ENCODE measurements at regions not wholly inside any gene's neighbourhood (a gene's known extent, or its start where the extent isn't known, plus 50 kb on each side); places are given as distances from the start of the nearest gene placed in this dataset.
A peak's percentile ranks its signal among the peaks of the same experiment; 100 is the strongest.
"Not testable (repeated sequence)": the region's sequence is repeated elsewhere in the genome, so short reads cannot be mapped to it uniquely, and the experiment has no call there.

DNA sequence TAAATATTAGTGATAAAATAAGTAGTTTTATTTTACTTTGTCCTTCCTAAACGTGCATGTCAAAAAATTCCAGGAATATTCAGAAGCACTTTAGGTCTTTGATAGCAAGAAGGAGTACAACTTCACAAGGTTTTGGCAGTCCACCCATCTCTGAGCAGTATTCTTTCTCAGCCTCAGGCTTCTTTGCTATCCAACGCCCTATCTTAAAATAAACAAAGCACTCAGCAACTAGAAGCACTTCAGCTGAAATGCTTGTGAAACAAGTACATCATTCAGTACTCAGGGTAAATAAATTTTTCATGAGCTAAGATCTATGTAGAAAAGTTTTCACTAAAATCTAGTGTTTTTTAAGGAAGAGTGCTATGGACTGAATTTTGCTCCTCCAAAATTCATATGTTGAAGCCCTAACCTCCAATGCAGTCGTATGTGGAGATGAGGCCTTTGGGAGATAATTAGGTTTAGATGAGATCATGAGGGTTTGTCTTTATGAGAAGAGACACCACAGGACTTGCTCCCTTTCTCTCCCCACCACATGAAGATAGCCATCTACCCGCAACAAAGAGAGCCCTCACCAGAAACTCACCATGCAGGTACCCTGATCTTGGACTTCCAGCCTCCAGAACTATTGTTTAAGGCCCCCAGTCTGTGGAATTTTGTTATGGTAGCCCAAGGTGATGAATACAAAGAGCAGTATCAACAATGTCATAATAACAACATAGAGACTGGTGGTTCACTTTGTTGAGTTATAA is 539.1 kb downstream of the TFAP2A start:
- Mint-ChIP-seq H3K36me3 (ENCODE audit: low read depth) (no peaks in the 10 kb centered on the region), H3K9me3 (ENCODE audit: low read depth) (peaks cover 18% of the 10 kb centered on the region), H3K4me3 (no peak overlapping the region), H3K27ac (no peak overlapping the region), H3K27me3 (no peaks in the 10 kb centered on the region), H3K4me1 (no peaks in the 10 kb centered on the region)
- DNase-seq (no peak), ATAC-seq (no peak)
- ChIA-PET POLR2A (no interaction called here), CTCF (interaction anchor here (0.6 to 0.8 kb wide), 2 partner anchors 20 to 335 kb away, joined by 3 read pairs; no protein-coding TSS in a partner anchor)
- intact Hi-C loops (cut with DNase I, micrococcal nuclease), result no loop called here

DNA sequence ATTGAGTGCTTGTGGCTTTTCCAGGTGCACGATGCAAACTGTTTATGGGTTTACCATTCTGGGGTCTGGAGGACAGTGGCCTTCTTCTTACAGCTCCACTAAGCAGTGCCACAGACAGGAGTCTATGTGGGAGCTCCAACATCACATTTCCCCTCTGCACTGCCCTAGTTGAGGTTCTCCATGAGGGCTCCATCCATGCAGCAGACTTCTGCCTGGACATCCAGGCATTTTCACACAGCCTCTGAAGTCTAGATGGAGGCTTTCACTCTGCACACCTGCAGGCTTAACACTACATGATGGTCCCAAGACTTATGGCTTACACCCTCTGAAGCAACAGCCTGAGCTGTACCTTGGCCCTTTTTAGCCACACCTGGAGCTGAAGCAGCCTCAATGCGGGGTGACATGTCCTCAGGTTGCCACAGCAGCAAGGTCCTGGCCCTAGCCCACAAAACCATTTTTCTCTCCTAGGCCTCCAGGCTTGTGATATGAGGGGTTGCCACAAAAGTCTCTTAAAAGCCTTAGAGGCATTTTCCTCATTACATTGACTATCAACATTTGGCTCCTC is 552.2 kb downstream of the TFAP2A start:
- H3K4me1 Mint-ChIP-seq, result no peaks in the 10 kb centered on the region
- H3K36me3 Mint-ChIP-seq (ENCODE audit: low read depth), result no peaks in the 10 kb centered on the region
- DNase-seq (no peak), ATAC-seq (no peak)
- no peaks in the 10 kb centered on the region for H3K27me3 Mint-ChIP-seq
- H3K27ac Mint-ChIP-seq, result no peak overlapping the region
- intact Hi-C loops (cut with DNase I, micrococcal nuclease), result no loop called here
- H3K9me3 Mint-ChIP-seq (ENCODE audit: low read depth), result peaks cover 29% of the 10 kb centered on the region
- H3K4me3 Mint-ChIP-seq, result no peak overlapping the region
- ChIA-PET CTCF (no interaction called here), POLR2A (no interaction called here)

DNA sequence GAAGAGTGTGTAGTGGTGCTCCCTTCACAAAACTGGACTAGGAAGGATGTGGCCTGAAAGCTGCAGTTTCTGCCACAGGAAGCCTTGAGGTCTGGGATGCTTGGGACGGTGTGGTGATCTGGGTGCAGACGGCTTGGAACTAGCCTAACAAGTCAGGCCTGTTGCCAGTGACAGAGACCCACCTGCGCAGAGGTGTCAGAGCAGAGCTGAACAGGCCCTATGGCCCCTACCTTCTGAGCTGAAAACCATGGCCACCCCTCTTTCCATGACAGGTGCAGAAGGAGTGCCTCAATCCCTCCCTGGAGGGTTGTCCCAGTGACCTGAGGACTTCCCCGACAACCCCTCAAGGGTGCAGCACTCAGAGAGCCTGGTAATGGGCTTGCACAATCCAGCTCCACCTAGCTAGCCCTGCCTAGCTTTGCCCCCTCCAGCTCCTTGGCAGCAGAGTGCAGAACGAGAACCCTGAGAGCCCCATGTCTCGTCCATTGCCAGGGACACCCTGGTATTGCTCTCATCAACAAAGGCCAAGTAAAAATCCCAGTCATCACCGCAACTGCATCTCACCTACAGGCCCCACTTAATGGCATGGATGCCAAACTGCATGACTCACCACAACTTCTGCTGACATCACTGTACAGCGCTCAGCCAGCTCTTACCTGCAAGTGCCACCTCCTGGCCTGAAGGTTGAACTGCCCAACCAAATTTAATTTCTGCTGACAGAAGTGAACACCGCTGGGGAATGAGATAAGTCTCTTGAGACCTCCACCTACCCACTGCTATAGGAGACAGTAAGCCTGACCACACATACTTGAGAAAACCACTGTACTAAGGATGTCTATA is 563.1 kb downstream of the TFAP2A start:
- intact Hi-C loops (cut with DNase I, micrococcal nuclease), result no loop called here
- ATAC-seq (no peak), DNase-seq (peak; percentile 12)
- CTCF ChIA-PET, result interaction anchor here (0.7 kb wide), 1 partner anchor 311 kb away, joined by 3 read pairs; no protein-coding TSS in a partner anchor
- Mint-ChIP-seq H3K36me3 (ENCODE audit: low read depth) (peaks cover 3% of the 10 kb centered on the region), H3K27ac (no peak overlapping the region), H3K4me1 (no peaks in the 10 kb centered on the region), H3K4me3 (no peak overlapping the region), H3K27me3 (no peaks in the 10 kb centered on the region), H3K9me3 (ENCODE audit: low read depth) (peaks cover 42% of the 10 kb centered on the region)
- POLR2A ChIA-PET, result no interaction called here

DNA sequence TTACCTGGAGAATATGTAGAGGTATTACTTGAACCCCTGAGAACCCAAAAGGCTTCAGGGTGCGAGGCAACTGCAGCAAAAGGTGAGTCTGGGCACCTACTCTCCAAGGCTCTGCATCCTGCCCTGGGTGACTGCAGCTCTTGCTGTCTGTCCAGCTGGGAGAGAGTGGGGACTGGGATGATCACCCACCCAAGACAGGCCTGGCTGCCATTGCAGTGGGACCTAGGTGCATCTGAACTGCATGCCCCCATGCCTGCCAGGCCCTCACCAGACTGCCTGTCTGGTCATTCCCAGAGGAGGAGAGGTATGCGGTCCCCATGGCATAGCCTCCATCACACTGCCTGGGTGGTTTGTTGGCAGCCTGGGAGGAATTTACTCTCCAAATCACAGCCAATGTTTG is 563.9 kb downstream of the TFAP2A start:
- H3K27ac Mint-ChIP-seq, result no peak overlapping the region
- H3K27me3 Mint-ChIP-seq, result no peaks in the 10 kb centered on the region
- ChIA-PET POLR2A (no interaction called here), CTCF (interaction anchor here (0.6 kb wide), 1 partner anchor 188 kb away, joined by 3 read pairs; no protein-coding TSS in a partner anchor)
- H3K36me3 Mint-ChIP-seq (ENCODE audit: low read depth), result peaks cover 3% of the 10 kb centered on the region
- DNase-seq (no peak), ATAC-seq (no peak)
- intact Hi-C loops (cut with DNase I, micrococcal nuclease), result no loop called here
- H3K4me3 Mint-ChIP-seq, result no peak overlapping the region
- peaks cover 46% of the 10 kb centered on the region for H3K9me3 Mint-ChIP-seq (ENCODE audit: low read depth)
- H3K4me1 Mint-ChIP-seq, result no peaks in the 10 kb centered on the region

DNA sequence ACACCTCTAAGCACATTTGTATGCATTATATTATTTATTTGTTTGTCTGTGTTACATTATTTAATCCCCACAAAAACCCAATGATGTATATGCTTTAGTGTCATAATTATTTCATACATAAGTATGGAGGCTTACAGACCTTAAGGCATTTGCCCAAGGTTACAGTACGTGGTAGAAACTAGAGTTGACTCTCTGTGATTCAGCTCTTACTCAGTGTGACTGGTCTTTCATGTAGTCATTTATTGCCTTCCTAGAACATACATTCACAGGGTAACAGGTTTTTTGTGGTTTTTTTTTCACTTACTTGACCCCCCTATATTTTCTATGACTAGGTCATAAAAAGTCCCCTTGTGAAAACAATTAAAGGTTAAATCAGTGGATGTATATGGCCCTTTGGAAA is 566.8 kb downstream of the TFAP2A start:
- ATAC-seq (peak; percentile 74), DNase-seq (no peak)
- CTCF ChIA-PET, result no interaction called here
- Mint-ChIP-seq H3K4me3 (no peak overlapping the region), H3K27ac (no peak overlapping the region), H3K27me3 (no peaks in the 10 kb centered on the region), H3K4me1 (no peaks in the 10 kb centered on the region), H3K36me3 (ENCODE audit: low read depth) (peaks cover 3% of the 10 kb centered on the region), H3K9me3 (ENCODE audit: low read depth) (peaks cover 29% of the 10 kb centered on the region)
- intact Hi-C loops (cut with DNase I, micrococcal nuclease), result no loop called here
- POLR2A ChIA-PET, result interaction anchor here (0.5 kb wide), 1 partner anchor 782 kb away, joined by 3 read pairs; no protein-coding TSS in a partner anchor

DNA sequence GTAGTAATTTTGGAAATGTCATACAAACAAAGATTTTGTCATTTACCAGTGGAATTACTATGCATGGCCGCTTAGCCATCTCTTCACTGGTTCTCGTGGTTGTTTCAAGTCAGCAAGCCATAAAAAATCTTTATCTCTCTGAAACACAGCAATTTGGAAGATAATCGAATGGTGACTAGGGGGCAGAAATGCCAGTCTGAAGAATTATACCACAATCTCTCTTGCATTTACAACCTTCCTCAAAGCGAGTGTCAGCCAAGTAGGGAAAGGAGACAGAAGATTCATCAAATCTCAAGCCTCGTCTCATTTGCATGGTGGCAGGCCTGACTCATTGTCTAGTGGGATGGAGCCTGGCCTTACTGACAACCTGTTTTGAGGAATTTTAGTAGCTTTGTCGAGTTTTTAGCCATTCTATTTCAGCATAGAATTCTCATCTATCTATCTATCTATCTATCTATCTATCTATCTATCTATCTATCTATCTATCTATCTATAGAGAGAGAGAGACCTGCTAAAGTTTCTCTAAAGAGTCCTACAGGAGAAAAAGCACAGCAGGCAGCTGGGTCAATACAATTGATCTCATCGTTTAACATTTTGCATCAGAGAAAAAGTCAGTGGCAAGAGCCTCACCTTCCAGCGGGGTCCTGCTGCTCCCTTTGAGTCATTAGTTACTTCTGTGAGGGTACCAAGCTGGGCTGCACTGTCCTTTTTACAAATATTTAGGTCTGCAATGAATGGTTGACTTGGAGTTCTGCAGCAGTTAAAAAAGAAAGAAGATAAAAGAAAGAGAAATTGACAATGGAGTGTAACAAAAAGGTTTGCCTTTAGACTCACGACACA is 572.8 kb downstream of the TFAP2A start:
- Mint-ChIP-seq H3K36me3 (ENCODE audit: low read depth) (no peaks in the 10 kb centered on the region), H3K27me3 (no peaks in the 10 kb centered on the region), H3K4me3 (no peak overlapping the region), H3K9me3 (ENCODE audit: low read depth) (peaks cover 11% of the 10 kb centered on the region), H3K4me1 (no peaks in the 10 kb centered on the region), H3K27ac (no peak overlapping the region)
- intact Hi-C loops (cut with DNase I, micrococcal nuclease), result no loop called here
- ChIA-PET CTCF (no interaction called here), POLR2A (no interaction called here)
- DNase-seq (no peak), ATAC-seq (no peak)

DNA sequence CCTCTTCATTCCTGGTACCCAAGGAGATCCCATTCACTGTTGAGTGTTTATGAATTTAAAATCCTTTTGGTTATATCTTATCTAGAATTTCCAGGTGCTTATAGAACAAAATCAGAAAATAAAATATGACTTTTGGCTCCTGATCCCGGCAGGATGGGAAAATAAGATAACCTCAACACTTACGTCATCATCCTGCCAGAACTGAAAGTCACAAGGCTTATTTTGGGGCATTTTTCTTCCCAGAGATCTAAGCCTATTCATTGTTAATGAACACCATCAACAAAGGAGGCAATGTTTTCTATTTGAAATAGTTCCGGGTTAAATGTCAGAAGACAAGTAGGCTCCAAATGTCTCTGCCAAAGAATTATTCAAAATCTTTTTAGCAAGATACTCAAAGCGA is 580.6 kb downstream of the TFAP2A start:
- Mint-ChIP-seq H3K27ac (no peak overlapping the region), H3K9me3 (ENCODE audit: low read depth) (peaks cover 5% of the 10 kb centered on the region), H3K4me3 (no peak overlapping the region), H3K4me1 (no peaks in the 10 kb centered on the region), H3K27me3 (no peaks in the 10 kb centered on the region), H3K36me3 (ENCODE audit: low read depth) (no peaks in the 10 kb centered on the region)
- ChIA-PET POLR2A (no interaction called here), CTCF (no interaction called here)
- ATAC-seq (no peak), DNase-seq (no peak)
- intact Hi-C loops (cut with DNase I, micrococcal nuclease), result no loop called here

DNA sequence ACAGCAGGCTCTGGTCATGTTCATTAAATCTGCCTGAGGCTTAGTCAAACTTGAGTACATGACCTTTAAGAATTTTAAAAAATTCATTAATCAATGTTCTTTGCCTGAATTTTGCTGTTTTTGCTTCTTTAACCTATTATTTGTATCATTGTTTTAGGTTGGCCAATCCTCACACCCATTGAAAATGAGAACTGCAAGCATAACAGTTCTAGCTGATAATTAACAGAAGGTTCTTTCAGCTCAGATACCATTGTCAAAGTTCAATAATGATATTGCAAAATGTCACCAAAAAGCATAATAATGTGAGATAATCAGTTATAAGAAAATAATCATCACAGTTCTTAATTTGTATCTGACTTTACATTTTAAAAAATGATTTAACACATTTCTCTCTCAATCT is 583.1 kb downstream of the TFAP2A start:
- Mint-ChIP-seq H3K4me3 (no peak overlapping the region), H3K27ac (no peak overlapping the region), H3K9me3 (ENCODE audit: low read depth) (peaks cover 2% of the 10 kb centered on the region), H3K36me3 (ENCODE audit: low read depth) (no peaks in the 10 kb centered on the region), H3K27me3 (no peaks in the 10 kb centered on the region), H3K4me1 (no peaks in the 10 kb centered on the region)
- ChIA-PET CTCF (no interaction called here), POLR2A (no interaction called here)
- ATAC-seq (no peak), DNase-seq (no peak)
- intact Hi-C loops (cut with DNase I, micrococcal nuclease), result no loop called here

DNA sequence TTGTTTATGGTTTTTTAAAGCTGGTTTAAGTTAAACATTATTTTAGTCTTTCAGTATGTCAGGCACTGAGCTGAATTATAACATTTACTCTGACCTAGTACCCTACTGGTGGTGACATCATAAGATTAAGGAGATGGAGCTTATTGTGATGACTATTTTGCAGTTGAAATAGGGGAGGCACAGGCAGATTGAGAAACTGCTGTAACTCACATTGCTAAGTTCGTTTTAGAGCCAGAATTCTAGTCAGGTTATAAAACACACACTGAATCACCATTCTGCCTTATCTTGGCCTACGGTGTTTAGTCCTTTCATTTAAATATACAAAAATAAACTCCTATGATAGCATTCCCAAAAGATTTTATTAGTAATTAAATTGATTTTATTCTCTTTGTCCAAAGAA is 584.1 kb downstream of the TFAP2A start:
- H3K27ac Mint-ChIP-seq, result no peak overlapping the region
- no peaks in the 10 kb centered on the region for H3K36me3 Mint-ChIP-seq (ENCODE audit: low read depth)

DNA sequence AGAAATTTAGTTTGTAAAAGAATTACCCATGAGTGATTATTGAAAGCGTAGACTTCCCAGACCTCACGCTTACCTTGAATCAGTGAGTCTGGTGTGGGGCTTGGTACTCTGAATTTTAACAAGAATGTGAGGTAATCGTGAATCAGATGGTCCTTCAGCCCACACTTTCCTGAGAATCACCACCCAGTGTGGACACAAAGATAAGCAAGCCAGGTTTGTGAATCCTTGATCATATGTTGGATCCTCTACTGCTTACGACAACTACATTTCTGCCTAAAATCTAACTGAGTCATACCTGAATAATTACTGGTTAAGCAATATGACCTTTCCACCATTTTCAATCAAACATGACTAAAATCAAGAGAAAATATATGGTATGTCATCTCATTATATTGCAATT is 589.3 kb downstream of the TFAP2A start:
- DNase-seq (no peak), ATAC-seq (no peak)
- Mint-ChIP-seq H3K27me3 (no peaks in the 10 kb centered on the region), H3K4me3 (no peak overlapping the region), H3K36me3 (ENCODE audit: low read depth) (no peaks in the 10 kb centered on the region), H3K27ac (no peak overlapping the region), H3K4me1 (no peaks in the 10 kb centered on the region), H3K9me3 (ENCODE audit: low read depth) (no peaks in the 10 kb centered on the region)
- POLR2A ChIA-PET, result no interaction called here
- intact Hi-C loops (cut with DNase I, micrococcal nuclease), result no loop called here
- CTCF ChIA-PET, result no interaction called here

More for the DNA sequence above, 584.1 kb downstream of the TFAP2A start:
- intact Hi-C loops (cut with DNase I, micrococcal nuclease), result no loop called here
- DNase-seq (no peak), ATAC-seq (no peak)
- H3K27me3 Mint-ChIP-seq, result no peaks in the 10 kb centered on the region
- H3K4me3 Mint-ChIP-seq, result no peak overlapping the region
- CTCF ChIA-PET, result no interaction called here
- H3K9me3 Mint-ChIP-seq (ENCODE audit: low read depth), result no peaks in the 10 kb centered on the region
- no peaks in the 10 kb centered on the region for H3K4me1 Mint-ChIP-seq
- POLR2A ChIA-PET, result no interaction called here

DNA sequence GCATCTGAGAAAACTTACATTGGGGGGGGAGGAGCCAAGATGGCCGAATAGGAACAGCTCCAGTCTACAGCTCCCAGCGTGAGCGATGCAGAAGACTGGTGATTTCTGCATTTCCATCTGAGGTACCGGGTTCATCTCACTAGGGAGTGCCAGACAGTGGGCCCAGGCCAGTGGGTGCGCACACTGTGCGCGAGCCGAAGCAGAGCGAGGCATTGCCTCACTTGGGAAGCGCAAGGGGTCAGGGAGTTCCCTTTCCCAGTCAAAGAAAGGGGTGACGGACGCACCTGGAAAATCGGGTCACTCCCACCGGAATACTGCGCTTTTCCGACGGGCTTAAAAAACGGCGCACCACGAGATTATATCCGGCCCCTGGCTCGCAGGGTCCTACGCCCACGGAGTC is 604.1 kb downstream of the TFAP2A start:
- ATAC-seq; H3K9me3 Mint-ChIP-seq (ENCODE audit: low read depth); H3K36me3 Mint-ChIP-seq (ENCODE audit: low read depth); H3K27ac Mint-ChIP-seq; H3K27me3 Mint-ChIP-seq; CTCF ChIA-PET; H3K4me3 Mint-ChIP-seq; DNase-seq; intact Hi-C loops (cut with DNase I, micrococcal nuclease); H3K4me1 Mint-ChIP-seq; POLR2A ChIA-PET: not testable (repeated sequence)
